Retina (tissue), 1 donor: ENCODE measurements at regions not wholly inside any gene's neighbourhood (a gene's known extent, or its start where the extent isn't known, plus 50 kb on each side); places are given as distances from the start of the nearest gene placed in this dataset.
"Not testable (repeated sequence)": the region's sequence is repeated elsewhere in the genome, so short reads cannot be mapped to it uniquely, and the experiment has no call there.

Experiments
- DNase-seq: peaks from one replicate; pipeline ENCODE4 v3.0.0-alpha.2; 2016

DNA sequence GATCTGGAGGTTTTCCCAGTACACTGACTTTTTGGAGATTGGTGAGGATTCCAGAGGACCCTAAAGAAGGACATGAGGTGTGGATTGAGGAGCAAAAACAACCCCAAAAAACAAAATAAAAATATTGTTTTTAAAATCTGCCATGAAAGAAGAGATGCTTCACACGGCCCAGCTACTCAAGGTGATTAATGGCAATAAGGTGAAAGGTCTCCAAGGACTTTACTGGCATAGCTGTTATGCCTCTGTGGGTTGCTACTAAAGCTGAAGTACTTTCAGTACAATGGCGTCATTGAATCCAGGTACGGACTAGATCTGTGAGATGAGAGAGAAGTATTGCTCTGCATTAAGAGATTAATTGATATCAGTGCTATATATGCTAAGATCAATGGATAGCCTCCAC lies 606.4 kb downstream of the TDRD15 start:
- no peak for DNase-seq

DNA sequence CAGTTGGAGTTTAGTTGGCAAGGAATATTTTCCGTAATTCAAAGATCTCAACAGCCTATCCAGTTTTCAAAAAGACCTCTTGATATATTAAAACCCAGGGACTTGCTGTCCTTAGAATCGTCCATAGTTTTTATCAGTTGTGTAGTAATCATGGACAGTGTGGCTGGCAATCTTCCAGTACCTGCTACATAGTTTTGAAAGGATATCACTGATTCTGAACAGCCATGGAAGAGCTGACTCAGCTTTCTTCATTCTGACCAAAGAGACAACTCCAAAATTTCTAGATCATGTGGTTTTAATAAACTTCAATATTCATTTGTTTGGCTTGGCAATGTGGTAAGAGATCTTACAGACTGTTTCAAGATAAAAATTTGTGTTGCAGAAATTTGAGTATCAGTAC lies 616.7 kb downstream of the TDRD15 start:
- no peak for DNase-seq

DNA sequence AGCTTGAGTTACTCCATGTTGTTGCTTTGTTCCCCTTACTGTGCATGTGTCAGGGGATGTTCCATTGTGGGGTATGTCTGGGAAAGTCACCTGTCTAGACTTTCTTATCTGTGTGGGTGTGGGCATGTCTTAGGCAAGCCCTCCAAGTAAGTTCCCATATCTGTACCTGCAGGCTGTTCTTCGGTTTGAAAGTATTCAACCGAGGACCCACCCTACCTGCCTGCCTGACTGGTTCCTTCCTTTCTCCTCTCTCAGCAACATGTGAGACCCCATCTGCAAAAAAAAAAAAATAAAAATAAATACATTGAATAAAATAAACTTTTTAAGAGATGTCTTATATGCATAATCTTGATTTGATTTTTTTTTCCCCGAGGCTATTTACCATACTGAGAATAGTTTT lies 622.7 kb downstream of the TDRD15 start:
- no peak for DNase-seq

DNA sequence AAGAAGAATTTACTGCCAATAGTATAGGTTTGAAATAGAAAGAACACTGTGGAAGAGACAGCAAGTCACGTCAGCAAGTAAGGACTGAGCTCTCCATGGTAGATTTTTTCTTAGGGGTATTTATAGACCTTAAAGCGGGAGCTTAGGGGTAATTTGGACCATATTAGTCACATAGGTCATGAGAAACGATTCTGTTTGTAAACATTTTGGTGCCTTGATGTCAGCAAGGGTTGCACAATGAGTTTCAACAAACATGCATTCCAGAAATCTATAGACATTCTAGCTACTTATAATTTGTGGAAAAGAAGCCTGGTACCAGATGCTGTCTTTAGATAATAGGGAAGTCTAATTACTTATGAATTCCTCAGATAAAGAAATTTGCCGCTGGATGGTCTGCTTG lies 624.7 kb downstream of the TDRD15 start:
- no peak for DNase-seq

DNA sequence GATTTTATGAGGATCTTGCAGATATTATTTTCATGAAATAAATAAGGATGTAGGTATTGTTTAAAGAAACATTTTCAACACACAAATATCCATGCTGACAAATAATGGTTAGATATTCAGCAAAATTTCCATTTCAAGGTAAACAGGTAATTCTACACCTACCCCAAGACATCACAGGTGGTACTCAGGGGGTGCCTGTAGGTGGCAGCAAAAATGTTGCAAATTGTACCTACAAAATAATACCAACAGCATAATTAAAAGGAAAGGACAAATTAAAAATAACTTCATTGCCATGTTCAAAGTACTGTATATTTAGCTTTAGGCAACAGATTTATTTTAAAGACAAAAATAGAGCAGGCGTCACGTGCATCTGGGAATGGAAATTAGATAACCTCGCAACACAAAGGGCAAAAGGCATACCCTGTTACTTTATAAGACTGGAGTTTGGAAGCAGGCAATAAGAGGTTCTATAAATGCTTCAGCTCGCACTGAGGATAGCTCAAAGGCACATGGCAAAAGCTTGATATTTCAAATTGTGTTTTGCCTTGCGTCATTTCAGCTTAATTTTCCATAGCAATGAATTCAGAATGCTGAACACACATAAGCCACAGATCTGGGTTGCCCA lies 630.5 kb downstream of the TDRD15 start:
- no peak for DNase-seq

DNA sequence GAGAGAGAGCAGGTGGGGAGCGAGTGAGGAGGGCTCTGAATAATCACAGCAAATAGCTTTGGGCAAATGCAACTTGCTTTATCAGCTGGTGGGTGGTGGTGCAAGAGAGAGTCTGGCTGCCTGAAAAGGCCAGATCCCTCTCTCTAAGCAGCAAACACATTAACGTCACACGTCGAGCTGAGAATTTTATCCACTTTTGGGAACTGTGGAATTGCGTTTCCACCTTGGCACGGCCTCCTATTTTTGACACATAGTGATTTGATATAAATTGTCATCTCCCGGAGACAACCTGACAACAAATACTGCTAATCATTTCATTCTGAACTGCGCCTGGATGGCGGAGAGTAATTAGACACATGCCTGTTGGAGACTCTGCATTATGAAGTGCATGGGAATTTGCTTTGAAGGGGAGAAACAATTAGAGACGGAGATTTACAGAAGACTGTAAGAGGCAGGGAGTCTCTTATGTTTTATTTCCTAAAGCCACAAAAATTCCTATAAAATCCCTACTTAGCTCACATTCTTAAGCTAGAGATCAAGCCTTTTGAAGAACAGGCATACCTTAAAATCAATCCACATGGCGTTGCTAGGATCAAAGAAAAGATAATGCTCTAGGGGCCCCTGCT lies 634.1 kb downstream of the TDRD15 start:
- DNase-seq = peak; percentile 50

DNA sequence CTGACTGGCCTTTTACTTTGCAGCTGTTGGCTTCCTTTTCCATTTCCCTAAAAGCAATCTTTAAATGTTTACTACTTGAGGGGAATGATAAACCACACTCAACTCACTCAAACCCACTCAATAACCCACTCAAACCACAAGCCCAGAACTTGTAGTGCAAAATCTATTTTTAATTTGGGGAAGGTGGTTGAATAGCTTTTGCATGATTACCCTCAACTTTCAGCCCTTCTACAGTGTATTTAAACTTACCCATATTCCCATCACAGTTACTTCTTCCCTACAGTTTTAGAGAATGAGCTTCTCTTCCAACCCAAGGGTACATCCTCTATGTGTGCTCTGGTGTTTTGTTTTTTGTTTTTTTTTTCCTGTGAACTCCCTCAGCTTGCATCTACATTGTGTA lies 636.1 kb downstream of the TDRD15 start:
- no peak for DNase-seq

DNA sequence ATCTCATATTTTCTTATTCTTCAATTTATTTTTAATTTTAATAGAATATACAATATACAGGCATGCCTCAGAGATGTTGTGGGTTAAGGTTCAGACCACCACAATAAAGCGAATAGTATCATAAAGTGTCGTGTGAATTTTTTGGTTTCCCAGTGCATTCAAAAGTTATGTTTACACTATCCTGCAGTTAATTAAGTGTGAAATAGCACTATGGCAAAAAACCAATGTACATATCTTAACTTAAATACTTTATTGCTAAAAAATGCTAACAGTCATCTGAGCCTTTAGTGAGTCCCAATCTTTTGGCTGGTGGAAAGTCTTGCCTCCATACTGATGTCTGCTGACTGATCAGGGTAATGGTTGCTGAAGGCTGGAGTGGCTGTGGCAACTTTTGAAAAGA lies 637.6 kb downstream of the TDRD15 start:
- no peak for DNase-seq

DNA sequence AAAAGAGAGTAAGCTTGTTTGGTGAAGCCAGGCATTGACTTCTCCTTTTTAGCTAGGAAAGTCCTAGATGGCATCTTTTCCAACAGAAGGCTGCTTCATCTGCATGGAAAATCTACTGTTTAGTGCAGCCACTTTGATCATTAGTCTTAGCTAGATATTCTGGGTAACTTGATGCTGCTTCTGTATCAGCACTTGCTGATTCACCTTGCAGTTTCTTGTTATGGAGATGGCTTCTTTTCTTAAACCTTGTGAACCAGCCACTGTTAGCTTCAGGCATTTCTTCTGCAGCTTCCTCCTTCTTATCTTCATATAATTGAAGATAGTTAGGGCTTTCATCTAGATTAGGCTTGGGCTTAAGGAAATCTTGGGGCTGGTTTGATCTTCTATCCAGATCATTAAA lies 639.7 kb downstream of the TDRD15 start:
- DNase-seq = no peak

DNA sequence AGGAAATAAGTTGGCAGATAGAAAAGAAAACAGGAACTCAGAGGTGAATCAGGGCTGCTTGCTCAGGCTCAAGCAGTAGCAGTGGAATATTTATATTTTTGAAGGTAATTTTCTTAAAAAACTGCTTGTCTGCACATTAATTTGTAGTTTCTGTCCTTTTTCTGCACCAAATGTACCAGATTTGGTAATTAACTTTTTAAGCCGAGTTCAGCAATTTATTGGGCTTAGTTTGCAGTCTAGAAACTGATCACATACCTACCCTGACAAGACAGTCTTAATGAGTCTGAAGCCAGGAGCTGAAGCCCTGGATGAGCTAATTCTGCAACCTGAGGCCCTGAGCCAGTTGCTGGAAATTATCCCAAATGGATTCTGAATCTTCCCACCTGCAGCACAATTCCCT lies 647.0 kb downstream of the TDRD15 start:
- no peak for DNase-seq

DNA sequence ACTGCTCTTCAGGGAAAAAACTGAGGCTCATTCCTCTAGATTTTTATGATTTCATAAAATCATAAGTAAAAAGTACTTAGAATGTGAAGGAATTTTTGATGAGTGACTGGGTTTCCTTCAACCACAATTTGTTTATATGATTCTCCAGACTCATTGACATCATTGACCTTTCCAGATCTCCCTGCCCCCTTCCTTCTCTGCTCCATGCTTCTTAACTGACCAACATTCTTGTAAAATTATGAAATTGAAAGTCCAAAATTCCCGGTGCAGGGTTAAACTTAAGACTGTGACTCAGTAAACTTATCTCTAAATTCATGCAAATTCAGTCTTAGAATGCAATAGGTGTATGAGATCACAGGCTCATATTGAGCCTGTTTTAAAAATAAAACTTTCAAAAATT lies 648.9 kb downstream of the TDRD15 start:
- no peak for DNase-seq

DNA sequence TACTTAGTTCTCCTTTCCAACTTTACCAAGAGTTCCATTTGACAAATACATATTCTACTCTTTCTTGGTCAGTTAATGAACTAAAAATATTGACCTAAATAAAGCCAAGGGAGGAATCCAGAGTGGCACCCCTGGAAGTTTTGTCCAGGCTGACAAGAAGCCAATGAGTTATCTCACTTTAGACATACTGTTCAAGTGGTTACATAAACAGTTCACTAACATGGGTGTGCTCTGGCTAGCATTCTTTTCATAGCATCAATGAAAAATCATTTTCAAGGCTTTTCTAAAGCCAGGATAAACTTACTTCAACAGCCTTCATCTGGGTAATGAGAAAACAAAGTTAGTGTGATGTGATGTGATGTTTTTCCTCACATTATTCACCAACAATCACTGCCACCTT lies 649.4 kb downstream of the TDRD15 start:
- no peak for DNase-seq

DNA sequence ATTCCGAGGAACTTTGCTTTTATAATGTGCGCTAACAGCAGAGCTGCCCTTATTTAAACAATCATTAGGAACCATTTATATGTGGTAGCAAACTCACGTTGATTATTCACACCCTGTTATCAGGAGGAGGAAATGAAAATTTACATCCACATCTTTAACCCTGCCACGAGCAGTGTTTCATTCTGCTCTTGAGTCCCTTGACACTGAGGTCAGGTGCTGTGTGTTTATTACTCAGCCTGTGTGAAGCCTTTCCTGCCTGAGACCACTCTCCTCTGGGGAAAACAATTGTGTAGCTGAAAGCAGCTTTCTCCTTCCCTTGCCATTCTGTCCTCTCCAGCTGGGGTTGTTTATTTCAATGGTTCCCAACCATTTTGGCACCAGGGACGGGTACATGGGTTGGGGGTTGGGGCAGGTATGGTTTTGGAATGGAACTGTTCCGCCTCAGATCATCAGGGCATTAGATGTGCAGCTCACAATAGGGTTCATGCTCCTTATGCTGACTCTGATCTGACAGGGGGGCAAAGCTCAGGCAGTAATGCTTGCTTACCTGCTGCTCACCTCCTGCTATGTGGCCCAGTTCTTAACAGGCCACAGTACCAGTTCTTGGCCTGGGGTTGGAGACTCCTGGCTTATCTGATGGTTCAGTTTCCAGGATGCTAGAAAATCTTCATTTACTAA lies 651.1 kb downstream of the TDRD15 start:
- no peak for DNase-seq

DNA sequence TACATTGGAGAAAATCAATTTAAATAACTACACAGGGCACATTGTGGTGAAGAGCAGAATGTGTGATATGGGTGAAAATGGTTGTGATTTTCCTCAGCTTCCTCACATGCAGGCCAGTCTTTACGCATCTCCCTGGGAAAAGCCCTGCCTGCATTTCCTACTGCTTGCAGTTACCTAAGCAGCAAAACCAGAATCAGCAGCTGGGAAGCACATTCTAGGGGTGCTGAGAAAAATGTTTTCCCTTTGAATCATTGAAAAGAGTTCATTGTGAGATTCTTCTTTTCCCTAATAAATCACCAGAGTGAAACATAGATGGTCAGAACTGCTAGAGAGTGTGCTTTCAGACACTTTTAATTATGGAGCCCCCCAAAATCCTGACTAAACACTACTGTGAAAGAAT lies 656.0 kb downstream of the TDRD15 start:
- no peak for DNase-seq

DNA sequence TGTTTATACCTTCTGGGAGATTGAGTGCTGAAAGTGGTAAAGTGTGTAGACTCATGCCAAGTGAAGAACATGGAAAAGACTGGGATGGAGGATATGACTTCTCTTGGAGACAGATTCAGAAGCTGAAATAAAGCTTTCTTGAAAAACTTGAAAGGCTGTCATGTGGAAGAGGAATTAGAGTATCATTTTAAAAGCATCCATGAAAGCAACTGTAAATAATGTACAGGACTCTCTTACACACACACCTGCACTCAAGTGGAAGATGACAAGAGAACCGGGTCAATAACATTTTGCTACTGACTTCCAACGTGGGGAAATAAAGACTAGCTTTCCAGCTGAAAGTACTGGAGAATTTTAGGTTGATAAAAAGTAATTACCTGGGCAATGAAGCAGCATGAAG lies 658.2 kb downstream of the TDRD15 start:
- DNase-seq = no peak

DNA sequence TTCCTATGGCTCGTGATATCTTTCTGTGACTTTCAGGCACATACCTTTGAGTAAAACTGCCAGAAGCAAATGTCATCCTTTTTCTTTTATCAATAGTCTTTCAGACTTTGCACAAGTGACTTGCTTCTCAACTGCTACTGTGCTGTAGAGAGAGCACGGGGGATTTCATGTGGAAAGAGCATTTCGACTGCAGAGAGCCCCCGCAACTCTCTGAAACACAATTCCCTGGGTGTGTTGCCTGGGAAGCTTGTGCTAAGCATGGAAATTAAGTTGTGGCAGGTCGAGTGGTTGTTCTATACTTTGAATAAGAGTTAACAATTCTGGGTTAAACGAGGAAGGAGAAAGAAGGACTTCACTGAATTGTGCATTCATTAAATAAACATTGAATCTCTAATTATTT lies 659.1 kb downstream of the TDRD15 start:
- DNase-seq = no peak

DNA sequence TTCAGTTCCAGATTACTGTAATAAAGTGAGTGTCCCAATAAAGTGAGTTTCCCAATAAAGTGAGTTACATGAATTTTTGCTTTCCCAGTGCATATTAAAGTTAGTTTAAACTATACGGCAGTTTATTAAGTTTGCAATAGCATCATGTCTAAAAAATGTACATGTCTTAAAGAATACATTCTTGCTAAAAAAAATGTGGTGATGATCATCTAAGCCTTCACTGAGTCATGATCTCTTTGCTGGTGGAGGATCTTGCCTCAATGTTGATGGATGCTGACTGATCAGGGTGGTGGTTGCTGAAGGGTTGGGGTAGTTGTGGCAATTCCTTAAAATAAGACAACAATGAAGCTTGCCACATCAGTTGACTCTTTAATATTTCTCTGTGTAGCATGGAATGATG lies 664.2 kb downstream of the TDRD15 start:
- no peak for DNase-seq

DNA sequence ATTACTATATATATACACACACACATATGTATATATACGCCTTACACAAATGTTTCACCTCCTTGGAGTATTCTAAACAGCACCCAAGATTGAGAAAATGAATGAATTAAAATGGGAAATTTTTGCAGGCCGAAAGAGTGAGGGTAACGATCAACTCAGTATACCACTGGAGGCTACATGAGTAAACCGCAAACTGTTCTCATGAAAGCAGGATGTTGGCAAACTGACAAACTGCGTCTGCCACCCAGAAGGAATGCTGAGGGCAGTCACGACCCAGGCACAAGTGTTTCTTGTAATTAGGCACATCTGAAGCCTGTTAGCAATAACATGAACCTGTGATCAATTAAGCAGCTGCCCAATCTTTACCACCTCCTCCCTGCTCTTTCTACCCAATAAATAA lies 666.5 kb downstream of the TDRD15 start:
- not testable (repeated sequence) for DNase-seq

DNA sequence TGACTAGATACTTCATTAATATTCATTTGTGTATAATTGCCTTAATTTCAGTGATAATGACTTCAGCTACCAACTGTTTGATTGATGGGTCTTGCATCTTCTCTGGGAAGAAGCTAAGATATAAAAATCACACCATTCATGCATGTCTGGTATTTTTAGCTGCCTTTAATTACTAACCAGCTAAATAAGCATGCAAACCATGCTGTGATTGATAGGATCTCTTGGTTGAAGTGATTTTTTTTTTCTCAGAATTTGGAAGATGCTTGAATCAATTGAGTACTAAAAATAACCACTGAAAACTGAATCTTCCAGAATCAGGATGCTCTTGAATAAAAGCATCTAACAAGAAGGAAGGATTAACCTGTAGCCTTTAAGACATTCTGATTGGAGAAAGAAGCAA lies 668.8 kb downstream of the TDRD15 start:
- no peak for DNase-seq

DNA sequence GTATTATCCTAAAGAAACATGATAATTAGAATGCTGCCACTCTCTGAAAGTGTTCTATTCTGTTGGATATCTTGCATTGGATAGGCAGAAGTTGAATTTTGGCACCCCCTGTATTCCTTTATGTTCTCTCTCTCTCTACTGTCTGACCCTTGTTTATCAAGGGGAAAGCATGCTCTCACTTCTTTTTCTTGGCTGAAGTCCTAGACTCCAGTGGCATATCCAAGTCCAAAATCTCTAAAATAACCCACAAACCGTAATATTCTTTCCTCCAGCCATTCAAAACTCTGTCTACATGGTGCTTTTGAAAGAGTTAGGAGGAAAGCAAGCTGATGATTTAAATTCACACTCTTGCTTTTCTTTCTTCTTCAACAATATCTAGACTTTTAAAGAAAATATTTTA lies 669.7 kb downstream of the TDRD15 start:
- no peak for DNase-seq

DNA sequence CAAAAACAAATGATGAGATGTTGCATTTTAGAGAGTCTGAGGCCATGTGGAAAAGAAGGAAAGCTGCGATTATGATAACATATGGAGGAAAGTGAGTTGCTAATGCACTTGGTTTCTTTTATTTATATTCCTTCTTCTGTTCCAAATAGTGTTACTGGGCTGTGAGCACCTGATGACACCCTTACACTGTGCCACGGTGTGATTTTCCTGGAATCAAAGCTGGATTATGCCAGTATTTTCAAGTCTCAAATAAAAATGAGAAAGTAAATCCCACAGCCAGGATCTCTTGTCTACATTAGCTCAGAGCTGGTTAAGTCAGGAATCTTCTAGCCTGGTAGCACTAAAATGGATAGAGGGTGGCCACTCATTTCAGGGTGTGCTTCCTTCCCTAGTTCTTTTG lies 670.8 kb downstream of the TDRD15 start:
- no peak for DNase-seq

DNA sequence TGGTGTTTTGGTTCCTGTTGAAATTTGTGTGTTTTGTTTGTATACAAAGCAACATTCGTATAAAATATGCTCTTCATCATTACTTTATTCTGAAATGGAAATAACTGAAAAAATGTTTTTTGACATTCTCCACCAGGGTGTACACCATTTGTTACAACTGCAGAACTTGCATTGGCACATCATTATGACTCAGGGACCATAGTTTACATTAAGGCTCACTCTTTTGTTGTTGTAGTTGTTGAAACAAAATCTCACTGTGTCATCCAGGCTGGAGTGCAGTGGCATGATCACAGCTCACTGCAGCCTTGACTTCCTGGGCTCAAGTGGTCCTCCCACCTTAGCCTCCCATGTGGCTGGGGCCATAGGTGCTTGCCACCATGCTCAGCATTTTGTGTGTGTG lies 676.6 kb downstream of the TDRD15 start:
- DNase-seq = no peak

DNA sequence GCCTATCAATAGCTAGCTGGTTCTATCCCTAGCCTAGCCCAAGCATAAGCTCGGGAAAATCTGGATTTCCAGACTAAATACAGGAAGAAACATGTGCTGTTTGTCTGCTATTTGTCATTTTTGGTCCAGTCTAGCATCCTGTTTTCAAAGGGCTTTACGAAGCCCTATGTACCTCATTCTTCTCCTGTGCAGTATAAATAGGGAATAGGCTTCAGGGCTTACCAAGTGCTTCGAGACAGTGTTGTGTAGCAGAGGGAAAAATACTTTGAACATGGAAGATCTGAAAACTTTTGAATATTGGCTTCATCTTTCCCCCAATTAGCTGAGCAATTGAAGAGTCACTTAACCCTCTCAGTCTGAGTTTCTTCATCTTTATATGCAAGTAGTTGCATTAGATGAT lies 679.8 kb downstream of the TDRD15 start:
- DNase-seq = no peak

DNA sequence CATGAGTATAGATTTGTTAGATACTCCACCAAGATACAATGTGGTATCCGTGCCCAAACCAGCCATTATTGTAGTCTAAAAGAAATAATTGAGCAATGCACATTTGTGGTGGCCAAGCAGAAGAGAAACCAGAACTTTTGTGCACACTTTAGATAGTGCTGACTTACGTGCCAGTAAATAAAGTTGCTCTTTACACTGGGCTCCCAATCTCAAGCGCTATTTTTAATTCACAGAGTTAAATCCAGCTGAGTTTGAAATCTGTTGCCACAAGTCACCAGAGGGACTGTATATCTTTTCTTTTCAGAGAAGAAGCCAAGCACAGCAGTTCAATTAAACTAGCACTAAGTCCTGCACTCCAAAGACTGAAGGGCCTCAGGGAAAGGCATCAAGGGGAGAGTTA lies 680.4 kb downstream of the TDRD15 start:
- DNase-seq = no peak

DNA sequence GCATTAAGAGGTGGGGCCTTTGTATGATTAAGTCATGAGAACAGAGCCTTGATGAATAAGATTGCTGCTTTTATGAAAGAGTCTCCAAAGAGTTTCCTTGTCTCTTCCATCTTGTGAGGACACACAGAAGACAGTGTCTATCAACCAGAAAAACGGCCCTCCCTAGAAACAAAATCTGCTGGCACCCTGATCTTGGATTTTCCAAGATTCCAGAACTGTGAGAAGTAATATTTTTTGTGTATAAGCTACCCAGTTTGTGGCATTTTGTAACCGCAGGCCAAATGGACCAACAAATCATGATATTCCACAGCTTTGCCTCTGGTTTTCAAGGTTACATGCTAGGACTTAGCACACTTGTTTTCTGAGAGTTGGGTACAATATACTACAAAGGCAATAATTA lies 687.8 kb downstream of the TDRD15 start:
- no peak for DNase-seq
